HG03196 (cell line): ENCODE measurements at regions not wholly inside any gene's neighbourhood (a gene's known extent, or its start where the extent isn't known, plus 50 kb on each side); places are given as distances from the start of the nearest gene placed in this dataset.
"Not testable (repeated sequence)": the region's sequence is repeated elsewhere in the genome, so short reads cannot be mapped to it uniquely, and the experiment has no call there.

Experiments used
- ATAC-seq: cut with Tn5 transposase; IDR thresholded peaks from one replicate; pipeline ENCODE4 v1.9.1; 2021; ENCODE audit not compliant: unreplicated experiment

- ATAC-seq = no peak
Measured at GRCh38 chr13:88189728-88190127, 518.6 kb downstream of the SLITRK5 start.

- no peak for ATAC-seq
Measured at GRCh38 chr13:88196106-88196505, 524.9 kb downstream of the SLITRK5 start.

GRCh38 chr13:88217372-88217771, 546.2 kb downstream of the SLITRK5 start:
- no peak for ATAC-seq

- no peak for ATAC-seq
Measured at GRCh38 chr13:88217883-88218282, 546.7 kb downstream of the SLITRK5 start.

DNA sequence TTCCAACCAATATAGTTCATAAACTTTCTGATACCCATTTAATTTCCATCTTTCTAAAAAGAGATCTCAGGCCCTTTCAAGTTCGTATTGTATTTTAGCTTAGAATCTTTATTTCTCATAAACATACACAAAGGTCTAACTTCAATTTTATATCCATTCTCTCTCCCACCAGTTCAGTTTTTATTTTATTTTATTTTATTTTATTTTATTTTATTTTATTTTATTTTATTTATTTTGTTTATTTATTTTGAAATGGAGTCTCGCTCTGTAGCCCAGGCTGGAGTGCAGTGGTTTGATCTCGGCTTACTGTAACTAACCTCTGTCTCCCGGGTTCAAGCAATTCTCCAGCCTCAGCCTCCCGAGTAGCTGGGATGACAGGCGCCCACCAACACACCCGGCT, 552.8 kb downstream of the SLITRK5 start:
- ATAC-seq = no peak

DNA sequence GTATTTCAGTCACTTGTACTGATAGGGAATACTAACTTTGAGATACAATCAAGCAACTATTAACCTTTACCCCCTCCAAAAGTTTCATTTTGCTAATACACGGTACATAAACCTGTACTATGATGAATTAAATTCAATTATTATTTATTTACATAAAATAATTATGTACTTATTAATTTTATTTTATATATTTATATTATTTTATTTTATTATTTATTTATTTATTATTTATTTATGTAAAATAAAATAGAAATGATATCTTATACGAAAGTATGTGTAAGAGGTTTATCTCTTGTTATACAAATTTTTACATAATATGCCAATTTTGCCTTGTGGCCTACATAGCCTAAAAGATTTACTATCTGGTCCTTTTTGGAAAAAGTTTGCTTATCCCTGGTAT, 564.3 kb downstream of the SLITRK5 start:
- no peak for ATAC-seq

- no peak for ATAC-seq
Measured at GRCh38 chr13:88246239-88246638, 575.1 kb downstream of the SLITRK5 start.

DNA sequence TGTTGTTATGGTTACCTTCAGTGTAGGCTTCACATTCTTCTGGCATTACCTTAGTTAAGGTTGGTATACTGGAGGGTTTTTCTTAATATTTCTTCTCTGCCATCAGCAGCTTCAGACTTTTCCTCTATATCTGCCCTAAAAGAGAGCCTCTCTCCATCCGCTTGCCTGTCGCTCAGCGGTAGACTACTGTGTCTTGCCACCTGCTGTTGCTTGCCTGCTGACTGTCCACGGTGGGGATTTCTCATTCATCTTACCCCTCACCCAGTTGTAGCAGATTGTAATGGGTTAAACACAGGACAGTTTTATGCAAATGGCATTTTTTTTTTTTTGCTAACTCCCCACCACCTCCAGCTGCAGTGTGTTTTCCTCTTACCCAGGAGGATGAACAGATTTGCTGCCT, 577.2 kb downstream of the SLITRK5 start:
- no peak for ATAC-seq

GRCh38 chr13:88257706-88258105, 586.5 kb downstream of the SLITRK5 start:
- no peak for ATAC-seq

DNA sequence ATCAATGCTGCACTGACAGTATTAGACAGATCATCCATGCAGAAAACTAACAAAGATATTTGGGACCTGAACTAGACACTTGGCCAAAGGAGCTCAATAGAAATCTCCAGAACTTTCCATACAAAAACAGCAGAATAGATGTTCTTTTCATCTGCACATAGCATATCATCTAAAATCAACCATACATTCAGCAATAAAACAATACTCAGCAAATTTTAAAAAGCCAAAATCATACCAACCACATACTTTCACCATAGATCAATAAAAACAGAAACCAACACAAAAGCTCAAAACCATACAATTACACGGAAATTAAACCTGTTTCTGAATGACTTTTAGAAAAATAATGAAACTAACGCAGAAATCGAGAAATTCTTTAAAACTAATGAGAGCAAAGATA, 592.6 kb downstream of the SLITRK5 start:
- ATAC-seq = no peak

DNA sequence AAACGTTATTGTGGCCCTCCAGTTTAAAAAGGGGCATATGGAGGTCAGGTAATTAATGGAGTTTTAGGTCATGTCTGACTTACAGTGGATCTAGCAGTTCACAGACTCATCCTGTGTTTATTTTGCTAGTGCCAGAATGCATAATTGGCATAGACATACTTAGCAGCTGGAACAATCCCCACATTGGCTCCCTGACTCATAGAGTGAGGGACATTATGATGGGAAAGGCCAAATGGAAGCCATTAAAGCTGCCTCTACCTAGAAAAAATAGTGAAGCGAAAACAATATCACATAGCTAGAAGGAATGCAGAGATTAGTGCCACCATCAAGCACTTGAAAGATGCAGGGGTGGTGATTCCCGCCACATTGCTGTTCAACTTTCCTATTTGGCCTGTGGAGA, 610.7 kb downstream of the SLITRK5 start:
- no peak for ATAC-seq

GRCh38 chr13:88285329-88285728, 614.2 kb downstream of the SLITRK5 start:
- no peak for ATAC-seq

DNA sequence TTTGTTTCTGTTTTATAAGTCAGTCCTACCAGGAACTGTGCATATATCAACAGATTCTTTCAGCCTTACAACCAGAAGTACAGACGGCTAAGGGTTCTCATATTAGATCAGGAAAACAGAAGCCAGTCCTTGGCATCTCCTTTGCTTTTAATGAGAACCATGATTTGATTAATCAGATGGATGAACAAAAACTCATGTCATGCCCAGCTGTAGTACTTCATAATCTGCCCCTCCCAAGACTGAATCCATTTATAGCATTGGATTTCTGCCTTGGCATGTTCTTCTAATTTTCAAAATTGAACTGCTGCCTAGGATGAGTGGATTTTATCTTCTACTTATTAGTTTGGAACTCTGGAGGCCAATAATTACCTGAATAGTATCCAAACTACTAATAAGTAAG, 617.2 kb downstream of the SLITRK5 start:
- ATAC-seq = no peak

GRCh38 chr13:88291731-88292130, 620.6 kb downstream of the SLITRK5 start:
- not testable (repeated sequence) for ATAC-seq

DNA sequence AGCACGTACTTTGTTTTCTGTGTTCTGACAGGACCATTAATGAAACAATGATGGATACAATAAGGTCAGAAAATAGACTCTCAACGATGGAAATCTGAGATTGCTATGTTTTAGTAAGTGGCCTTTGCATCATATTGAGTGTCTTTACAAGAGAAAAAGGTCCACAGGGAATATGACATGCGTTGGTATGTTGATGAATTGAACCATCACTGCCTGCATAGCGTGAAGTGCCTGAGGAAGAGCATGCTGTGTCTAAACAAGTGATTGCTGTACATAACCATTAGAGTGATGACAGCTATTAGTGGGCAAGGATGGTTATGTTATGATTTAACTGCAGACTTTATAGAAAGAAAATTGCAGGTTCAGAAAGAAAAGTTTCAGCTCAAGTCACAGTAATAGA, 623.2 kb downstream of the SLITRK5 start:
- ATAC-seq = no peak

DNA sequence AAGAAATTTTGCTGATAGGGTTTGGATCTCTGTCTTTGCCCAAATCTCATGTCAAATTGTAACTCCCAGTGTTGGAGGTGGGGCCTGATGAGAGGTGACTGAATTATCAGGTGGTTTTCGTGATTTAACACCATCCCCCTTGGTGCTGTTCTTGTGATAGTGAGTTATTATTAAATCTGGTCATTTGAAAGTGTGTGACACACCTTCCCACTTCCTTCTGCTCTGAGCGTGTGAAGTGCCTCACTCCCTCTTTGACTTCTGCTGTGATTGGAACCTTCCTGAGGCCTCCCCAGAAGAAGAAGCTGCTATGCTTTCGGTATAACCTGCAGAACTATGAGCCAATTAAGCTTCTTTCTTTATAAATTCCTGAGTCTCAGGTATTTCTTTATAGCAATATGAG, 632.0 kb downstream of the SLITRK5 start:
- no peak for ATAC-seq

GRCh38 chr13:88303605-88304004, 632.4 kb downstream of the SLITRK5 start:
- no peak for ATAC-seq

- no peak for ATAC-seq
Measured at GRCh38 chr13:88314496-88314895, 643.3 kb downstream of the SLITRK5 start.

GRCh38 chr13:88329066-88329465, 657.9 kb downstream of the SLITRK5 start:
- no peak for ATAC-seq

DNA sequence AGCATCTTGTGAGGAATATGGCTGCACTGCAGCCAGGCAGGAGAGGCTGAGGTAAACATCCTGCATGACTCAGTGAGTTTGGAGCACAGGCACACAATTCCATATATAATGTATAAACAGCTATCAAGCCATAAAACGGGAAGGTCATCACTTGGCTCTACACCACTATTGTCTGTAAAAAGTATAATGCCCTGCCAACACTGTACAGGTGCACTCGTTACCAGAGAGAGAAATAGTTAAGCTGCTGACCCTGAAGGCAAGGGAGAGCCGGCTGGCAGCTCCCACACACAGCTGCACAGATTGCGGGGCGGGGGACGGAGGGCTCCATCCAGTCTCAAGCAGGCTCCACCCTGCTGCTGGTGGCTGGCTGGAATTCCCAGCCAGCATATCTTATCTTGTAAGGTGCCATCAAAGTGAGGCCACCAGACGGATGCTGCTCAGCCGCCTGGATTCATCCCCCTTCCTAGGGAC, 668.1 kb downstream of the SLITRK5 start:
- ATAC-seq = no peak

DNA sequence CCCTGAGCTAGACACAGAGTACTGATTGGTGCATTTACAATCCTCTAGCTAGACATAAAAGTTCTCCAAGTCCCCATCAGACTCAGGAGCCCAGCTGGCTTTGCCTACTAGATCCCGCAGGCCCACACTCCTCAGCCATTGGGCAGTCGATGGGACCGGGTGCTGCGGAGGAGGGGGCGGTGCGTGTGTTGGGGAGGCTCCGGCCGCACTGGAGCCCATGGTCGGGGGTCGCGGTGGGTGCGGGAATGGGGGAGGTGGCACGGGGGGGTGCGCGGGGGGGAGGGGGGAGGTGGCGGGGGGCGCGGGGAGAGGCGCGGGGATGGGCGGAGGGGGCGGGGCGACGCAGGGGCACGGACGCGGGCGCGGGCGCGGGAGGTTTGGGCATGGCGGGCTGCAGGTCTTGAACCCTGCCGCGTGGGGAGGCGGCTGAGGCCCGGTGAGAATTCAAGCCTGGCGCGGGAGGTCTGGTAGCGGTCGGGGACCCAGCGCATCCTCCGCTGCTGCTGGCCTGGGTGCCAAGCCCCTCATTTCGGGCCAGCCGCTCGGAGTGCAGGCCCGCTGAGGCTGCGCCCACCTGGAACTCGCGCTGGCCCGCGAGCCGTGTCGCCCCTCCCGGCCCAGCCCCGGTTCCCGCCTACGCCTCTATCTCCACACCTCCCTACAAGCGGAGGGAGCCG, 674.1 kb downstream of the SLITRK5 start:
- ATAC-seq = no peak

DNA sequence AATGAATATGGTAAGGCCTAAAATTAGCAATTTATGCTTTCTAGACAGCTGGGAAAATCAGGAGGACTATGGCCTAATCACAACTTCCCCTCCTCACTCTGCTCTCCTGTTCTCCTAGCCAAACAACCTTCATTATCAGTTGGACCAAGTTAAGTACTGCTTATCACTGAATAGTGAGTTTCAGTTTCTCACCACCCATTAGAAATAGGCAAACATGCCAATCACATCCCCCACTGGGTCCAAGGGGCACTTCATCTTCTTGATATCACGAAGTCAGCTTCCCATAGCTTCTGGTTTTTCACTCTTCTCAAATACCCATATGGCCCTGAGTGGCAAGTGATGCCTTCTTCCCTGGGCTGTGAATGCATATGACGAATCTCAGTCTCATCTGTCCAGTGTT, 689.6 kb downstream of the SLITRK5 start:
- no peak for ATAC-seq

GRCh38 chr13:88369866-88370265, 698.7 kb downstream of the SLITRK5 start:
- no peak for ATAC-seq
